K562 (cell line): ENCODE measurements at regions not wholly inside any gene's neighbourhood (a gene's known extent, or its start where the extent isn't known, plus 50 kb on each side); places are given as distances from the start of the nearest gene placed in this dataset.

Experiments used
- BMI1 ChIP-seq: fragments of 150-350 bp; IDR thresholded peaks from 2 replicates; pipeline ENCODE4 v1.6.1; 2014; ENCODE audit warnings: low read length
- KLF13 ChIP-seq: fragments of 450-650 bp; IDR thresholded peaks from 2 replicates; pipeline ENCODE4 v1.6.1; 2016; ENCODE audit warnings: missing genetic modification characterization, low read depth, mild to moderate bottlenecking, missing compliant biosample characterization, moderate library complexity, borderline replicate concordance
- POLR2A ChIP-seq: fragments of 450-650 bp; conservative IDR thresholded peaks from 2 replicates; pipeline ENCODE4 v1.6.1; 2016
- POU5F1 ChIP-seq: fragments of 150-350 bp; IDR thresholded peaks from 2 replicates; pipeline ENCODE4 v1.6.1; 2014; ENCODE audit warnings: borderline replicate concordance, low read length, low read depth, mild to moderate bottlenecking; ENCODE audit not compliant: partially characterized antibody
- SMAD1 ChIP-seq: fragments of 150-350 bp; IDR thresholded peaks from 2 replicates; pipeline ENCODE4 v1.6.1; 2014; ENCODE audit warnings: low read length, low read depth; ENCODE audit not compliant: partially characterized antibody
- TAF7 ChIP-seq: fragments of 450-650 bp; IDR thresholded peaks from 2 replicates; pipeline ENCODE4 v1.6.1; 2016; ENCODE audit warnings: missing genetic modification characterization, missing compliant biosample characterization
- ZNF76 ChIP-seq: fragments of 250-450 bp; sonication (Bioruptor Pico); IDR thresholded peaks from 2 replicates; pipeline ENCODE4 v1.4.0; 2020; ENCODE audit warnings: mild to moderate bottlenecking, moderate library complexity, borderline replicate concordance
- ZZZ3 ChIP-seq: fragments of 450-650 bp; IDR thresholded peaks from 2 replicates; pipeline ENCODE4 v1.6.1; 2016; ENCODE audit warnings: antibody characterized with exemption, mild to moderate bottlenecking, moderate library complexity
- TF ChIP-seq, protein P1 (sequence below): sonication (generic); formaldehyde crosslinking; IDR thresholded peaks from 2 replicates; pipeline ENCODE4 v1.9.0; 2022; ENCODE audit warnings: mild to moderate bottlenecking, missing genetic modification reagents
- TF ChIP-seq, protein P2 (sequence below): sonication (generic); formaldehyde crosslinking; IDR thresholded peaks from 2 replicates; pipeline ENCODE4 v1.5.0; 2020; ENCODE audit warnings: missing genetic modification reagents

DNA sequence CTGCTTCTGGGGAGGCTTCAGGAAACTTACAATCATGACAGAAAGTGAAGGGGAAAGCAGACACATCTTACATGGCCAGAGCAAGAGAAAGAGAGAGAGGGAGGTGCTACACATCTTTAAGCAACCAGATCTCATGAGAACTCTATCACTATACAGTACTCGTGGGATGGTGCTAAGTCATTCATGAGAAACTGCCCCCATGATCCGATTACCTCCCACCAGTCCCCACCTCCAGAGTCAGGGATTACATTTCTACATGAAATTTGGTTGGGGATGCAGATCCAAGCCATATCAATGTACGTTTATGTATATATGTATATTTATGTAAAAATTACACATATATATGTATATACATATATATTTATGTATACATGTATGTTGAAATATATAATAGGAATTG, 54.4 kb upstream of the CCDC112 start:
- TF ChIP-seq ZNF76 (CRISPR knock-in tag) (no peak), SMAD1 (no peak), ZZZ3 (no peak), BMI1 (no peak), KLF13 (tag) (no peak), POLR2A (no peak), TAF7 (no peak), POU5F1 (no peak)
- TF ChIP-seq, protein P1, sequence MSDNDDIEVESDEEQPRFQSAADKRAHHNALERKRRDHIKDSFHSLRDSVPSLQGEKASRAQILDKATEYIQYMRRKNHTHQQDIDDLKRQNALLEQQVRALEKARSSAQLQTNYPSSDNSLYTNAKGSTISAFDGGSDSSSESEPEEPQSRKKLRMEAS (CRISPR knock-in tag) = no peak
- TF ChIP-seq, protein P2, sequence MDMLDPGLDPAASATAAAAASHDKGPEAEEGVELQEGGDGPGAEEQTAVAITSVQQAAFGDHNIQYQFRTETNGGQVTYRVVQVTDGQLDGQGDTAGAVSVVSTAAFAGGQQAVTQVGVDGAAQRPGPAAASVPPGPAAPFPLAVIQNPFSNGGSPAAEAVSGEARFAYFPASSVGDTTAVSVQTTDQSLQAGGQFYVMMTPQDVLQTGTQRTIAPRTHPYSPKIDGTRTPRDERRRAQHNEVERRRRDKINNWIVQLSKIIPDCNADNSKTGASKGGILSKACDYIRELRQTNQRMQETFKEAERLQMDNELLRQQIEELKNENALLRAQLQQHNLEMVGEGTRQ (CRISPR knock-in tag) = no peak
